ENCODE measurements at regions not wholly inside any gene's neighbourhood (a gene's known extent, or its start where the extent isn't known, plus 50 kb on each side); places are given as distances from the start of the nearest gene placed in this dataset.

- TF ChIP-seq, protein P1, sequence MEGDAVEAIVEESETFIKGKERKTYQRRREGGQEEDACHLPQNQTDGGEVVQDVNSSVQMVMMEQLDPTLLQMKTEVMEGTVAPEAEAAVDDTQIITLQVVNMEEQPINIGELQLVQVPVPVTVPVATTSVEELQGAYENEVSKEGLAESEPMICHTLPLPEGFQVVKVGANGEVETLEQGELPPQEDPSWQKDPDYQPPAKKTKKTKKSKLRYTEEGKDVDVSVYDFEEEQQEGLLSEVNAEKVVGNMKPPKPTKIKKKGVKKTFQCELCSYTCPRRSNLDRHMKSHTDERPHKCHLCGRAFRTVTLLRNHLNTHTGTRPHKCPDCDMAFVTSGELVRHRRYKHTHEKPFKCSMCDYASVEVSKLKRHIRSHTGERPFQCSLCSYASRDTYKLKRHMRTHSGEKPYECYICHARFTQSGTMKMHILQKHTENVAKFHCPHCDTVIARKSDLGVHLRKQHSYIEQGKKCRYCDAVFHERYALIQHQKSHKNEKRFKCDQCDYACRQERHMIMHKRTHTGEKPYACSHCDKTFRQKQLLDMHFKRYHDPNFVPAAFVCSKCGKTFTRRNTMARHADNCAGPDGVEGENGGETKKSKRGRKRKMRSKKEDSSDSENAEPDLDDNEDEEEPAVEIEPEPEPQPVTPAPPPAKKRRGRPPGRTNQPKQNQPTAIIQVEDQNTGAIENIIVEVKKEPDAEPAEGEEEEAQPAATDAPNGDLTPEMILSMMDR (IDR thresholded peaks at IDR 0.05; ENCODE audit: extremely low read depth in 1 of 2, insufficient read depth in 1 of 2, low read depth in 1 of 2, low read length in 2 of 2): no peak
- TF ChIP-seq MAX (IDR thresholded peaks at IDR 0.05; ENCODE audit: insufficient read depth, insufficient read length) (no peak), POLR2A (IDR thresholded peaks at IDR 0.05; ENCODE audit: low read depth, low read length) (no peak), FOS (IDR thresholded peaks at IDR 0.05; ENCODE audit: borderline replicate concordance, insufficient read depth, low read length) (no peak)
Observed at GRCh38 chr6:4322134-4322845, 186.9 kb upstream of the ECI2 start.
